Glomerular visceral epithelial cell (primary cell): ENCODE measurements at regions not wholly inside any gene's neighbourhood (a gene's known extent, or its start where the extent isn't known, plus 50 kb on each side); places are given as distances from the start of the nearest gene placed in this dataset.

Experiments
- DNase-seq: peaks from one replicate; pipeline ENCODE4 v3.0.0-alpha.2; 2016; ENCODE audit errors: extremely low spot score

DNA sequence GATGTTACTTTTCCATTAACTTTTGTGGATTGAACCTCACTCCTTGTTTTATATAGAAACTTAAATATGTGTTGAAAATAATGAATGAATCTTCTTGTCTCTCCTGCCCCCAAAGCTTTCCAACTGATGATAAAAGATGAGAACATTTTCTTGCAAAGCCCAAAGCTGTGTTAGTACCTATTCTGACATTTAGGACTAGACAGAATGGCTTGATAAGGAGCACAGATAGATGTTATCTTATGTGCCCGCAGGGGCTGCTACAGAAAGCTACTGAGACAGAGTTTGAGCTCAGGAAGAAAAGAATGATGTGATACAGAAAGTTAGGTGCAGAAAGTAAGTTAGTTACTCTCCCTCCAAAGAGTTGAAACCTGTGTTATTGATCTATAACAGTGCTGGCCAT, 109.4 kb upstream of the ATP11B start:
- DNase-seq: no peak

DNA sequence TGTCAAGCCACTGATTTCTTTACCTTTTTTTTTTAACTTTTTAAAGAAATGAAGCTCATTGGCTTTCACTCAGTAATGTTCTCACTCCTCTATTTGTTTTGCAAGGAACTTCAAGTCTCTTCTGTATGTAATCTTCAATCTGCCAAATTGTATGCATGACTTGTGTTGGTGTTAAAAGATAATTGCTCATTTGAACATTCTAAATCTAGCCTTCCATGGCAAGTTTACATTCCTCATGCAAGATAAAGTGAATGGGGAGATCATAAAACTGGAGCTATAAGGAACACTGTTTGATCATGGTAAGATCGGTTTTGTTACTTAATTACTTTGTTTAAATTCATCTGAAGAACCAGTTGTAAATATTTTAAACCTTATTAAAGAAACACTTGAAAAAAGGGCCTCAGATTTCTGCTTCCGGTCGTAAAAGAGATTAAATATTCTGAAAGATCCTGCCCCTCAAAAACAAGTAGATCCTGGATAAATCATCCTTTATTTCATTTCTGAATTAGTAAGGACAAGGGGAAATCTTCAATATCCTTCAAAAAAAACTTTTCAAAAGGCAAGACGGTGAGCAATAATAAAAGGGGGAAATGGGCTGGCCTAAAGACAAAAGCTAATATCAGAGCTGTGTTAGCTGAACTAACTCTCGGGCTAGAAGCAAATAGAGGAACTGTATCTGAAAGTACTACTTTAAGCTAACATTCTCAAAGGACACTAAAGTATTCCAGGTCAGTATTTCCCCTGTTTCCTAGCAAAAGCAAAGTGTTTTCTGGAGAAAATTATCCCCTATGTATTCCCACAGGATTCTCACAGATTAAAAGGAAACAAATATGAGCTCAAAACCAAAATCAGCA, 107.0 kb upstream of the ATP11B start:
- DNase-seq: no peak

DNA sequence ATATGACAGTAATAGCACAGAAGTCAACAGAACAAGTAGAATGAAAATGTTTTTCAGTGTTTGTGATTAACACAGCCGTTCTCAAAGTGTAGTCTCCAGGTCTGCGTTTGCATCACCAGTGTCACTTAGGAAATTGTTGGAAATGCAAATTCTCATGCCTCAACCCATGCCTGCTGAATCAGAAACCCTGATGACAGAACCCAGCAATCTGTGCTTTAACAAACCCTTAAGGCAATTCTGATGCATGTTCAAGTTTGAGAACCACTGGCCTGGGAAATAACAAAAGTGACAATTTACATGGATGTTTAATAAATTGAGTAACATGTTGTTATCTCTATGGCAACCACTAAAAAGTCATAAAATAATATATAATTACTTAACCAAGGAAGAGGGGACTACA, 103.1 kb upstream of the ATP11B start:
- no peak for DNase-seq

DNA sequence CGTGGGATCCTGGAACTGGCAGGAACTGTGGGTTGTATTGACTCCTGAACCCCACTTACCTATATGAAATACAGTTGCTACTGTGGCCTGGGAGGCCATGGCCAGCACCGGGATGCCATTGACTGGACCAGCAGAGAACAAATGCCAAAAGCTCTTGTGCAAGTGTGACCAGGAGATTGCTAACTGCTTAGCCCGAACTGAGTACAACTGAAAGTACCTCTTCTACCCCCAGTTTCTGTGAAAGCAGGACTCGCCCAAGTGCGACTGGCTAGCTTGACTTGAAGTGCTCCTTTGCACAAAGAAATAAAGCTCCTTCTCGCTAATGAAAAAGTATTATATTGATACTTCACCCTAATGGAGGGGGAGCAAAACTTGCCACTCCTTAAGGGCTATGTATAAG, 101.3 kb upstream of the ATP11B start:
- DNase-seq: no peak

DNA sequence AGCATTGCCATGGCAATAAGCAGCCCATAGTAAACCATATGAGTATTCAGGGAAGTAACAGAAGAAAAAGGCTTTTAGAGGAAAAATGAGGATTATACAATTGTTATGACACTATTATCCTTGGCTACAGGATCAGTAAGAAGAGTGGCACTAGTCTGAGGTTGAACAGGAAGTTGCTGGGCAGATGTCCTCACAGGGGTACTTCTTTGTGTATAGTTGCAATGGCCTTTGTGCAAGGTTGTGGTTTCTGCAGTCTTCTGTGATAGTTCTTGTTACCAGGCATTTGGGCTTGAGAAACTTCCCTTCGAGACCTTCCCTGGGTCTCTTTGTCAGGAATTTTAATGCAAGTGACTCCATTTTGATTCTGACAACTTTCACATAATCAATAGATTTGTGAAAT, 100.6 kb upstream of the ATP11B start:
- DNase-seq: no peak

DNA sequence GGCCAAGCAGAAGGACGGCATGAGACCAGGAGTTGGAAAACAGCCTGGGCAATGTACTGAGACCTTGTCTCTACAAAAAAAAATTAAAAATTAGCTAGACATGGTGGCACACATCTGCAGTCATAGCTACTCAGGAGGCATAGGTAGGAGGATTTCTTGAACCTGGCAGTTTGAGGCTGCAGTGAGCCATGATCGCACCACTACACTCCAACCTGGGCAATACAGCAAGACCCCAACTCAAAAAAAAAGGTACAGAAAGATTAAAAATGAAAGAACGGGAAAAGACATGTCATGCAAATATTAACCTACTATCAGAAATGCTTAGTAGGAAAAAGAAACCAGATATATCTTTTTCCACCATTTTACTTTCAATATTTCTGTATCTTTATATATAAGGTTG, 99.6 kb upstream of the ATP11B start:
- DNase-seq: no peak

DNA sequence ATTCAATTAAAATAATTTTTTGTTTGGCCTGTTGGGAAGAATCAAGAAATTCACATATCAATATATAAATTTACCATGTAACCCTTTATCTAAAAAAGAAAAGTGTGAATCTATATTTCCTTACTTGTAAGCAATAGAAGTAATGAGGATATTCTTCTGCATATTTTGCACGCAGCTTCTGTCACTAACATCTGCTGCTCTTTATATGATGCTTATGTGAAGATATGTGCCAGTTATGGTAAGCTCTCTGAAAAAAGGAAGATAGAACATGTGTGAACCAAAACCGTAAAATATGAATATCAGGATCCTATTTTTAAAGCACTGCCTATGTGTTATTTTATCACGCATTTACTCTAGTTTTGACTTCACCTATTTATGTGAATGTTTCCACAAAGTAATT, 96.4 kb upstream of the ATP11B start:
- no peak for DNase-seq

DNA sequence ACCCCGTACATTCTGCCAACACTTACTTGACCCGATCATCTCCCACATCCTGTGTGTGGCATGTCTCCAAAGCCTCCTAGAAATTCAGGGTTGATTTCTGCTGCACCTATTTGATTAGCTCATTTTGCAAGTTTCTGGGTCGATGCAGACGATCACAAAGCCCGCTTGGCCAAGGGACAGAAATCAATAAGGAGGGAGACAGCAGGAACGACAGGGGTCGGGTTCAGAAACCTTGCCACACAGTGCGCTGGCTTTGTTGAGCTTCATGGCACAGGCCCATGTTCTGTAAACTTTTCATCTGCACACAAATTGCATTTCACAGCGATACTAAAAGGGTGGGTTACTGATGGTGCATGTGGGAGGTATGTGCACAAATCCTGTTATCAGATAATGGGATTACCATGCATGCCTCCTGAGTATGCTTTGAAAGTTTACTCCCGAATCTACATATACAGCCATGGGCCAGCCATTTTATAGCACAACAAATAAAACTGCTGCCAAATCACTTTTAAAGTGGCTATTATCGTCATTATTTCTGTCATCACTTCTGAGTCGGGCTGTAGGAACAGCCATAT, 95.9 kb upstream of the ATP11B start:
- no peak for DNase-seq

DNA sequence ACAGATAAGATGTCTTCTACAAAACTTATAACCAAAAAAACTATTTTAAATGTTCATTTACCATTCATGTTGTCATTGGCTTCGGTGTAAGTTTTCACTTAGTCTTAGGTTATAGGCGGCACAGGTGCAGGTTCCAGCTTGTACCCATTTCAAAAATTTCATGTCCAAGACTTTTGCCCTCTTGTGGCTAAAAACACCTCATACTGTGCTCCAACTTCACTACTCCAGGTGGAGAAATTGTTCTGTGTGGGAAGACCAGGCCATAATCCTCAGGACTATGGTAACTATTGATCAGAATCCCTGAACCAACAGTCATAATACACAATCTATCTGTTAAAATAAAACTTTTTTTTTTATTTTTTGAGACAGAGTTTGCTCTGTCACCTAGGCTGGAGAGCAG, 95.2 kb upstream of the ATP11B start:
- no peak for DNase-seq

DNA sequence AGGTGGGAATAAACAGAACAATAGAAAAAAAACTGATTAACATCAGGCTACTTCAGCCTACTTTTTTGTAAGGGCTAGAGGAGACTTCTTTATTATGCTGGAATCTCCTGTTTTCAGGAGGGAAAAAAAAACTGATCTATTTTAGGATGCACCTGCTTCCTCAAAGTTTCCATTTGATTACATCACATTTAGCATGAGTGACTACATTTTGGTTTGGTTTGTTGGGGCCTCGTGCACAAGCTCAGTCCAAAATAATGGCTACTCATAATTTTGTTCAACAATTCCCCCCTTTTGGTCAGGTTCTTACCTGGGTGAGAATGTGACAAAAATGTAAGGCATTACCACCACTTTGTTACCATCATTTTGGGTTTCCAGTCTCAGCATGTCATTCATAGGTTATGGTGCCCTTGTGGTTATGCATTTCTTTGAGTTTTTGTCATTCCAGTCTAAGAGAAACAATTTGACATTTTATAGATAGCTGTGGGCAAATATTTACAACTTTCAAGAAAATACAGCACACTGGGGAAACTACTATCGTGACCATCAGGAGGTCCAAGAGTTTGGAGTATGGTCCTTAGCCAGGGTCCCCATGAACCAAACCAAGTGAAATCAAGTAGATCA, 93.6 kb upstream of the ATP11B start:
- DNase-seq: no peak

DNA sequence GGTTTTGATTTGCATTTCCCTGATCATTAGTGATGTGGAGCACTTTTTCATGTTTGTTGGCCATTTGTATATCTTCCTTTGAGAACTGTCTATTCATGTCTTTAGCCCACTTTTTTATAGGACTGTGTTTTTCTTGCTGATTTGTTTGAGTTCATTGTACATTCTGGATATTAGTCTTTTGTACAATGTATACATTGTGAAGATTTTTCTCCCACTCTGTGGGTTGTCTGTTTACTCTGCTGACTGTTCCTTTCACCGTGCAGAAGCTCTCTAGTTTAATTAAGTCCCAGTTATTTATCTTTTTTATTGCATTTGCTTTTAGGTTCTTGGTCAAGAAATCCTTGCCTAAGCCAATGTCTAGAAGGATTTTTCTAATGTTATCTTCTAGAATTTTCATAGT, 91.1 kb upstream of the ATP11B start:
- no peak for DNase-seq

DNA sequence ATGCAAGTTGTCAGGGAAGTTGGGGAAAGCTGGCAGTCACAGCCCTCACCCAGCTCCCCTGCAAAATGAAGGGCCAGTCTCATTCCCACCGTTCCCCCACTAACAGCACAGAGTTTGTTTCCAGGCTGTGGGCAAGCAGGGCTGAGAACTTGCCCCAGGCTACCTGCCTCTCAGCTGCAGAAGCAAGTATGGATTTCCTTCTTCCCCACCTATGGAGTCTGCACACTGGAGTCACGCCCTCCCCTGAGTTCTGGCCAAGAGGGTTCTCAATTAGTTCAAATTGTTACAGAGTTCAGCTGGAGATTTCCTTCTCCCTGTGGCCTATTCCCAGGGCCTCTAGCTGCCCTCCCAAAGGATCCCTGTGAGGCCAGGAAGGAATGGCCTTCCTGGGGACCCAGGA, 90.1 kb upstream of the ATP11B start:
- DNase-seq: no peak

DNA sequence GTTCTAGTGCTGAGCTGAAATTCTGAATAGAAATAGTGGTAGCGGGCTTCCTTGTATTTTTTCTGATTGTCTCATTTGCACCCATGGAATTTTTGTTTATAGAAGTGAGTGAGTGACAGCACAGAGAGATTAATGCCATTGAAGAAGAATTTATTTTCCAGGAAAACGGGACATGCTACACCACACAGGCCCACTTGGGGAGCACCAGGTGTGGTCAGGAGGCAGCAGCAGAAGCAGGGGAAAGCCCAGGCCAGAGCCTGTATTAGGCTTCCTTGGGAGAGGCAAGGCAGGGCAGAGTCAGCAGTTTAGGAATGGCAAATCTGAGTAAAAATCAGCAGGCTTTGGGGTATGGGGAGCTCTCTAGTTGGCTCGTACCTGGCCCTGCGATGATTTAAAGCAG, 88.4 kb upstream of the ATP11B start:
- DNase-seq: no peak

DNA sequence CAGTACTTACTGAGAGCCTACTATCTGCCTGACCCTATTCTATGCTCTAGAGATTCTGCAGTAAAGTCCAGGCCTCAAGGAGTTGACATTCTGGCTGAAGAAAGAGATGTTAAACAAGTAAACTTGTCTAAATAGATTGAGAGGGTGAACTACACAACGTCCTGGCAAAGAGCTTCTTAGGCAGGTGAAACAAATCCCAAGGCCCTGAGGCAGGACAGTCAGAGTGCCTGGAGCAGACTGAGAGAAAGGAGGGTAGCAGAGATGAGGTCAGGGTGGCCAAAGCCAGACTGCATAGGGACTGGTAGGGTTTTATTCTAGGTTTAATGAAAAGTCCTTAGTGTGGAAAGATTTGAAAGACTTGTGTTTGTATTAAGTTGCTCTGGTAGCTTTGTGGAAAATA, 84.5 kb upstream of the ATP11B start:
- no peak for DNase-seq

DNA sequence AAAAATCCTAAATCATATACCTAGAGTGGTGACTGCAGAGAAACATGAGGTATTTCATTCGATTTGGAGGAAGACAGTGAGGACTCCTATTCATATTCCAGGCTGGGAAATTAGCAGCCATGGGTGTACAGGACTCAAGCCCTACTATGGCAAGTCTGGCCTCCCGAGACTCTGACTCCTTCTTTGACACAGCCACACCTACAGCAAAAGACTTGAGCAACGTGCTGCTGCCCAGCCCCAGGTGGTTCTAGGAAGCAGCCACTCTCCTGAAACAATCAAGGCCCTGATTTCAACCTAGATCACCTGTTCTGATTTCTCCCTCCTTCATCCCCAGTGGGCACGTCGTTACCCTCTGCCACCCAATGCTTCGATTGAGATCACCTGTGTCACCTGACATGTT, 84.0 kb upstream of the ATP11B start:
- no peak for DNase-seq

DNA sequence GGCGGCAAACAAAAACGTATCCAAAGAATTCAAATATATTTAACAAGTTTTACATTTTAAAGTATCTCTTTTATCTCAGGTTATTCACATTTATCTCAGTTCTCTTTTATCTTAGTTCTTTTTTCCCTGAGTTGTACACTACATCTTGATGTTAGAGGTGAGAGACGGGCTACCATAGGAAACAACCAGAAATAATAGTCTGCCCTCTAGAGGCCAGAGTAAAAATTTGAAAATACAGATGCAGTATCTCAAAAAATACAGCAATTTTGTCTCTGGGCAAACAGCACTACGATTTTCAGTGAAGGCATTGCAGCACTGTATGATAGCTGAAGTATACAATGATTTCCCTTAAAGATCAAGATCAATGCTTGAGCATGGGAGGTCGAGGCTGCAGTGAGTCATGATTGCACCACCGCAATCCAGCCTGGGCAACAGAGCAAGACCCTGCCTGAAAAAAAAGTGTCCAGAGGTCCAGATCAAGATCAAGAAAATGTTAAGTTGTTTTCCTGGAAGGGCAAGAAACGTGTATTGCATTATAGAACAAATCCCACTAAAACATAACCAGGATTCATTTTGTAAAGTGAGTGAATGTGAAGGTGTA, 82.6 kb upstream of the ATP11B start:
- DNase-seq: peak; percentile 13

DNA sequence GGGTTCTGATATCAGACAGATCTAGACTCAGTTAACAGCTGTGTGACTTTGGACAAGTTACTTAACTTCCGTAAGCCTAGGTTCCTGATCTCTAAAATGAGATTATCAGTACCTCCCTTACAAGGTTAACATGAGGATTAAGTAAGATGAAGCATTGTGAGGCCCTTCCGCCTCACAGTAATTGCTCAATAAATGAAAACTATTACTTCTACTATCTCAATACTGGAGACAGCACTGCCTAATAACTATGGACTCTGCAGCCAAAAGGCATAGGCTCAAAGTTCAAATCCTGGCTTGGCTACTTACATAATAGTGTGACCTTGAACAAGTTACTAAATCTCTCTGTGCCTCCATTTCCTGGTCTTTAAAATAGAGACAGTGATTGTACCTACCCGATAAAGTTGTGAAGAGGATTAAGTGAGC, 82.0 kb upstream of the ATP11B start:
- no peak for DNase-seq

DNA sequence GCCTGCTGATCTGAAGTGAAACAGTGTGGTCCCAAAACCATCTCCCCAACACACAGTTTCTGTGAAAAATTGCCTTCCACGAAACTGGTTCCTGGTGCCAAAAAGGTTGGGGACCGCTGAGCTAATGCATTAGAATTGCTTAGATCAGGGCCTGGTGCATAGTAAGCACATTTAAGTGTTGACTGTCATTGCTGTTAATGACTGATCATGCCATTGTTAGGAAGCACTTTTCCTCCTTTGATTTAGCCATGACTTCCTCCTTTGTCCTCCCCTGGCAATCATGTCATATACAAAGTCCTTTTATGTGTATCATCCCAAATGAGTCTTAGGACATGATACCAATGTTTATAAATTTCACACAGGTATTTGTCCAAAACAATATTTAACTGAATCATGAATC, 81.5 kb upstream of the ATP11B start:
- no peak for DNase-seq

DNA sequence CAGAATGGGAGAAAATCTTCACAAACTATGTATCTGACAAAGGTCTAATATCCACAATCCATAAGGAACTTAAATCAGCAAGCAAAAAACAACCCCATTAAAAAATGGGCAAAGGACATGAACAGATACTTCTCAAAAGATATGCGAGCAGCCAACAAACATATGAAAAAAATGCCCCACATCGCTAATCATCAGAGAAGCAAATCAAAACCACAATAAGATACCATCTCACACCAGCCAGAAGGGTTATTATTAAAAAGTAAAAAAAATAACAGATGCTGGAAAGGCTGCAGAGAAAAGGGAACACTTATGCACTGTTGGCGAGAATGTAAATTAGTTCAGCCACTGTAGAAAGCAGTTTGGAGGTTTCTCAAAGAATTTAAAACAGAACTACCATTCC, 80.2 kb upstream of the ATP11B start:
- DNase-seq: no peak

DNA sequence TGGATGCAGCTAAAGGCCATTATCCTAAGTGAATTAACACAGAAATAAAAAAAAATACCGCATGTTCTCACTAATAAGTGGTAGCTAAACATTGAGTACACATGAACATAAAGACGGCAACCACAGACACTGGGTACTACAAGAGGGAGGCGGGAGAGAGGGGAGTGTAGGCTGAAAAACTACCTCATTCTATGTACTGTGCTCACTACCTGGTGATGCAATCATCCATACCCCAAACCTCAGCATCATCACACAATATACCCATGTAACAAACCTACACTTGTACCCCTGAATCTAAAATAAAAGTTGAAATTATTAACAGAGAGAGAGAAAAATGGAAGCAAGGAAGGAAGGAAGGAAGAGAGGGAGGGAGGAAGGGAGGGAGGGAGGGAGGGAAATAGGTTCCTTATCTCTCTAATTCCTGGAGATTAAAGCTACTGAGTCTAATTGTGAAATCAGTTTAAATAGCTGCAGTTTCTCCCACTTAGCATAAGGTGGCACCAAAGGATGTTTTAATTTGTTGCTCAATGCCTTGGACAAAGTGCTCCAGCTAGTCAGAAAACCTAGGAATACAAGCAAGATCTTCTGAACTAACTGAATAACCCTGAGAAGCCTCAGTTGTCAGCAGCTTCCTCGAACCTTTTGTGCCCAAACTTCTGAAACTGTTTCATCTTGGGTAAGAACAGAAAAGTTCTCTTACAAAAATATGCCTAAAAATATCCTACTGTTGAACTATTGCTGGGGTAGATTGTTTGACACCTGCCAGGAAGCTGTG, 79.4 kb upstream of the ATP11B start:
- DNase-seq: peak; percentile 51

DNA sequence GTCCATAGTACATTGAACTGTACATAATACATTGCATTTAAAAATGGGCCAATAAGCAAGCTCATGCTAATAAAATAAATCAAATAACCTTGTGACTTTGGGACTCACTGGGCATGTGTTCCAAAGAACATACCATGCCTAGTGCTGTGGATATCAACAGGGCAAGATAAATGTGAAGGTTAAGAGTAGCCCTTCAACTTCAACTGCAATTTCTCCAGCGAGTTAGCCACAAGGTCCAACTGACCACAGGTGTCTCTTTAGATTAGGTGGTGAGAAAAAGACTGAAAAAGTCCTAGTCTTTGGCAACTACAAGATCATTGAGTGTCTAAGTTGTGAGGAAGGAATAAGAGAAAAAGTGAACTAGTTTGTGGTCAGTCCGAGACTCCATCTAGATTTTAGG, 78.3 kb upstream of the ATP11B start:
- no peak for DNase-seq

DNA sequence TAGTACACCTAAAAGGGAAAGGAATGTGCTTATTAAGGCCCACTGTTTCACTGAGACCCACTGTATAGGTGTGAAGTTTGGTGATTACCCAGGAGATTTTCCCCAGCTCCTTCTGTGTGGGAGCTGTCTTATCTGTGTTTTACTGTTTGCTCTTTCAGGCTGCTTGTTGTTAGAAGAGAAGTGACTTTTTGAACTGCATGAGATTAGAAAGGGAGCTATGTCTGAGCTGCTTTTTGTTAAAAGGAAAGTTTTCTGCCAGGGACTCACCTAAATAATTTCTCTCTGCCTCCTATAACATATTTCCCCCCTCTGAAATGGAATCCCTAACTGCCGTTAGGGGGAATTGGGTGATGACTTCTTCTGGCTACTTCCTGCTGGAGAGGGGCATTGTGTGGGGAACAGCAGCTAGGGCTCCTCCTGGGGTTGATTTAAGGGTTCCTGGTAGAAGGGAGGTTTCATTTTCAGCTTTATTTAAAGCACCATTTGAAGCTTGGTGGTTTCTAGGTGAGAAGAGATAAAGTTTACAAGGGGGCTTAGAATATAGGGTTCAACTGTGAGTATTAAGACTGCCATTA, 77.1 kb upstream of the ATP11B start:
- DNase-seq: no peak
